Stimulated activated CD8-positive, alpha-beta memory T cell treated with anti-CD3 and anti-CD28 coated beads, Interleukin-15, amount 100 ng/mL, for 48 hours (primary cell): ENCODE measurements at regions not wholly inside any gene's neighbourhood (a gene's known extent, or its start where the extent isn't known, plus 50 kb on each side); places are given as distances from the start of the nearest gene placed in this dataset.
"Not testable (repeated sequence)": the region's sequence is repeated elsewhere in the genome, so short reads cannot be mapped to it uniquely, and the experiment has no call there.

ENCODE experiments used
- DNase-seq, 2 donors: peaks; one replicate each; pipeline ENCODE4 v3.0.0-alpha.2; 2020; ENCODE audit warnings: low read depth in 2 of 2

- no peak for DNase-seq
These were observed 55.9 kb downstream of the ZBTB18 start for GRCh38 chr1:244106837-244107493.

DNA sequence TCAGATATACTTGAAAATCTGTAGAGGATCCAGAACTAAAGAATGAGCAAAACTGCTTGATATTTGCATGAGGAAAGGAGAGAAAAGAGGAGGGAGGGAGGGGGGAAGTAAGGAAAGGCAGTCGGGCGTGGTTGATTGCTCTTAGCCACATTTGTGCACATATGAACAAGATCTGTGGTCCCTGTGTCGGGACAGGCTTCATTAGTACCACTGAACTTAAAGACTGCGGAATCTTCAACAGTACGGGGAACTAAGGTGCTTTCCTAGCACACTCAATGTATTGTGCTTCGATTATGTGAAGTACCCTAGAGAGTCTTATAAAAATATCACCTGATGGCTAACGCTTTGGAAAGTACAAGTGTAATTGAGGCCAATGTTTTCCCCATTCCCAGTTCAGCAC is 59.9 kb downstream of the ZBTB18 start:
- DNase-seq: no peak

- DNase-seq: no peak
These were observed 61.0 kb downstream of the ZBTB18 start for GRCh38 chr1:244112041-244112440.

DNA sequence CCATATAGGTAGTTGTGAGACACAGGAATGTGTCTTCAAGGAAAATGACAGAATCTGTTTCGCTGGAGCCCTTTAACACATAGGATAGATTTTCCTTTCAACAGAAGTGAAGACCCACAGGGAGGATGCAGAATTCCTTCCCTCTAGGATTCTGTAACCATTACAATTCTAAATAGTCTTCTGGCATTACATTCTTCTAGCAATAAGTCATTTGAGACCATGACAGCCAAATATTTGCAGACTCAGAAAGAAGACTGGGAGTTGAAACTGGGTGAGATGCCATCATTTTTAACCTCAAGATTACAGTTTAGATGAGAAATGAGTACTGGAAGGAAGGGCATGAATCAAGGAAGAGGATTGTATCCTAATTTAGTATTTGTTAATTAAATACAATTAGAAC is 61.6 kb downstream of the ZBTB18 start:
- no peak for DNase-seq

DNA sequence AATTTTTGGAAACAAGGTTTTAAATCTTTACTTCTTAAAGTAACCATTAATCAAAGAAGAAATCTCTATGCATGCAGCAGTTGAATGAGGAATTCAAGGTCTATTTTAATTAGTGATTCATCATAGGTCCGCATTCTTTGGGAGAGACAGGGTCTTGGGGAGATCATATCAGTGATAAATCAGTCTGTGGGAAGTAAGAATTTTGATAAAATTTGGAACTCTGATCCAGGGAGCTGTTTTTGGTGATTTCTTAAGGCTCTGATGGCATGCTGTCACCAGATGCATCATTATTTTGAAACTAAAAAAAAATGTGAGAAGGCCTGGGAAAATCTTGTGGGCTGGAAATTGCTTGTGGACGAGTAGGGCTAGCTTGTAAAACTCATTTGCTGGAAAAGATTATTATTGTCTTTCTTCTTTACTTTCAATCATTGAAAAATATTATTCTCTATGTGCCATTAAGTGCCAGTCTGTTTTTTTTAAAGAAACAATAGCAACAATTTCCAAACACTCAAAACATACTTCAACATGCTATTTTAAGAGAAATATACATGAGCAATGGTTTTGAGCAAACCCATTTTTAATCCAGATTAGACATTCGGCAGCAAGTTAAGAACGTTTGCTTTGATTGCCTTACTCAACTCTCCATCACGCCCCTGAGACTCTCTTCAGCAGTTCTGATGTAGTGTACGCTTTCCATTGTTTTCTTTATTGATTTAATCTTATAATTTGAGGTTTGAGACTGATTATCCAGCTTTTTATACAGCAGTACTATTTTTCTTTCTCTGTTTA is 62.6 kb downstream of the ZBTB18 start:
- DNase-seq: no peak

DNA sequence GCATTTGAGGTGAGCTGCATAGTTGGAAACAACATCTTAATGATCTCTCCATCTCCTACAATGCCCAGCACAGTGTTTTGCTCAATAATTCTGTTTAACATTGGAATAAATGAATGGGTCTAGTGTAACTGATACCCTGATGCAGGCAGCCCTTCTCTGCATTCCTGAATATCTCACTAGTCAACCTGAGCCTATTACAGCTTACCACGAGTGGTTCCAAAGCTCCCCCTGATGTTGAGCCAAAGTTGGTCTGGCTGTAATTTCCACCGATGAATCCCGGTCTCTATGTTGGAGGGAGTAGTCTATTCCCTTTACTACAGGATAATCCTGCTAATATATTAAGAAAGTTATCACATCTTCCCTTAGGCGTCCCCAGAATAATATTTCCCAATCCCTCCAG is 63.8 kb downstream of the ZBTB18 start:
- no peak for DNase-seq

DNA sequence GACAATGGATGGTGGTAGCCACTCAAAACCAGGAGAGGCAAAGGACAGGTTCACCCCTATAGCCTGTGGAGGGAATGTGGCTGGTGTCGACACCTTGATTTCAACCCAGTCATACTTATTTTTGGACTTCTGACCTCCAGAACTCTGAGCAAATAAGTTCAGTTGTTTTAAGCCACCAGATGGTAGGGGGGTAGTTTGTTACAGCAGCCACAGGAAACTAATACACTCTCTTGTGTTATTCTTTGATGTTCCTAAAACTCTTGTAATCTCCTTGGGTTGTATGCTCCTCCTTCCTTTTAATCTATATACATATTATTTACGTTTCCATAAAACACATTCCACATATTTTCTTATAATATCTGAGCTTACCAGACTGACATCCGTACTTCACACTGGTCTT is 65.9 kb downstream of the ZBTB18 start:
- no peak for DNase-seq

GRCh38 chr1:244118109-244118761 is 67.2 kb downstream of the ZBTB18 start:
- no peak for DNase-seq

DNA sequence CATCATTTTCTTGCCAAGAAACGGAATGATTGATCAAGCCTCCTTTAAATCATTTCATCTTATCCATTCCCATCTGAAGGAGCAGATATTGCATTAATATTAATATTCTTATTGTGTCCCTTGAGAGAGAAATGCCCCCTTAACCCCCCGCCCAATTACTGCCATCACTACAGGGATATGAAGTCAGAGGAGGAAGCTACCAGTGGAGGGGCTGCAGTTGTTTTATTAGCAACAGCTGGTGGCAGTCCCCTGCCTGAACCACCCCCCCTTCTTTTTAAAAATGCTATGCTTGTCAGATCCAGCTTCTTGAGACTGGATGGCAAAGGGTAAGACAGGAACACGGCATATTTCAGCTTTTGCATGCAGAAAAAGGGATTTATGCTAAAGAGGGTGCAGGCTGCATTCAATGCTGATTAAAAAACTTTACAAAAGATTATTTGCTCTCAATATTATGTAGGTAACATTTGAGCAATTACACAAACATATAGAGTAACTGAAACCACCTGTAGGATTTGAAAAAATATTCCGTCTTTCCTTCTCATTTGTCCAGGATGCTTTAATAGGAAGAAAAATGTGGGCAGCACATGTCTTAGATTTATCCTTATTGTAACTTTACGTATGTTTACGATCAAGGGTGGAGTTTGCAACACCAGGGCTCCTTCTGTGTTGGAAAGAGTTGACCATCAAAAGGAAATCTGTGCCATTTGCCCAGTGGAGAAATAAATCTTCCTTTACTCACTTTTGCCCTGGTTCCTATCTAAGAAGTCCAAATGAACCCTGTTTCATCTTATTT is 77.7 kb downstream of the ZBTB18 start:
- DNase-seq: no peak

DNA sequence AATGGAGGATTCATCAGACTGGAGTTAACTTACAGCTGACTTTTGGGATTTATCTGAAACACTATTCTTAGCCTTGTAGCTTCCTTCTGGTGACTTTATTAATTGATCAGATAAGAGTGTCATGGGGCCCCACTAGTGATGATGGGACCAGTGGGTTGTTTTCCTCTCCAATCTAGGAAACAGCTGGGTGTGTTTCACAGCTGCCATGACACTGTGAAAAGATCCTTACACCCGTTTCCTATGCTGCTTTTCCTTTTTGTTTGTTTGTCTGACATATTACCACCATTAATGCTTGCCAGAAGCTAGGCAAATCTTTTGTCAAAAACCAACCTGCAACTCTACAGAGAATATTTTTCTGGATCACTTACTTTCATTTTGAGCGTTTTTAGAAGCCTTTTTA is 86.2 kb downstream of the ZBTB18 start:
- no peak for DNase-seq

GRCh38 chr1:244137725-244138124 is 86.6 kb downstream of the ZBTB18 start:
- no peak for DNase-seq

GRCh38 chr1:244138399-244138798 is 87.3 kb downstream of the ZBTB18 start:
- no peak for DNase-seq

GRCh38 chr1:244139655-244140054 is 88.6 kb downstream of the ZBTB18 start:
- no peak for DNase-seq

GRCh38 chr1:244140420-244140819 is 89.3 kb downstream of the ZBTB18 start:
- DNase-seq: no peak

- no peak for DNase-seq
These were observed 93.0 kb downstream of the ZBTB18 start for GRCh38 chr1:244144053-244144452.

DNA sequence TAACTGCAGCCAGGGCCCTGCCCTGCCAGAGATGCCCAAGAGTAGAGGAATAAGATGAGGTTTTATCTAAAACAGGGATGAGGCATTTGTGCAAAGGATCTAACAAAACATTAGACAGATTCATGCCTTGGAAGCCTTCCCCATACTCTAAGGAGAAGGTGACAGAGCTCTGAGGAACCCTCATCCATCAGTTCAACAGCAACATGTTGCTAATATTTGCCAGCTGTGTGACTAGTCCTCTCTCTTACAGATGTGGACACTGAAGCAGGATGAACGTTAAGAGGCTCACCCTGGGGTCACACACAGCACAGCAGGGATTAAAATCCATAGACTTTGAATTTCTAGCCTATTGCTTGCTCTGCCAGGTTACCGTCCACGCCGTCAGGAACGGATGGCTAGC is 99.0 kb downstream of the ZBTB18 start:
- no peak for DNase-seq

- DNase-seq: no peak
These were observed 99.6 kb downstream of the ZBTB18 start for GRCh38 chr1:244150665-244151064.

DNA sequence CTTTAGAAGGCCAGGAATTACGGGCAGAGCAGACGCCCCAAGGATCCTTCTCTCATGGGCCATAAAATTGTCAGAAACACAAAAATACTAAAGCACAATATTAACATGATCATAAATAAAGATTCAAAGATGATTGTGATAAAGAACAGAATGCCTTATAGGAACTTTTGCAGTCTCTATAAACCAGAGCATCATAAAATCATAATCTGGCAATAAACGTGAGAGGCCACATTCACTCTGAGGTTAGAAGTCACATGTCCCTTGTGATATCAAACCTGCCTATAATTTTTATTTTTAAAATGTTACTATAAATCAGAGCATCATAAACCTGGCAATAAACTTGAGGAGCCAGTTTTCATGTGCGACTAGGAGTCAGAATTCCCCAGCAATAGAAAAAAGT is 100.5 kb downstream of the ZBTB18 start:
- DNase-seq: no peak

DNA sequence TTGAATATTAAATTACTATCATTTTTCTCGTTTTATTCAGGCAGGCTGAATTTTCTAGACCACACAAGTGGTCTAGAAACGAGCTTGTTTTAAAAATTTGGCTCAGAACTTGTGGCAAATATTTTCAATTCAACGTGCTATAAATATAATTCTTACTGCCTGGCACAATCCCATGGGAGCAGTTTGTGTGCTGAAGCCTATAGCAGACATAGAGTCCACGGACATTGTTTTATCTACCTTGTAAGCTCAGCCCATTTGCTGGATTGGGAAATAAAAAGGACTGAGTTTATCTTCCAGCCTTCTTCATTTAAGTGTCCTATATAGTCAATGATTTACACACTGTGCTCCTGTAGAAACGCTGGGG is 103.4 kb downstream of the ZBTB18 start:
- no peak for DNase-seq

- no peak for DNase-seq
These were observed 103.9 kb downstream of the ZBTB18 start for GRCh38 chr1:244154872-244155531.

- no peak for DNase-seq
These were observed 104.6 kb downstream of the ZBTB18 start for GRCh38 chr1:244155661-244156060.

- not testable (repeated sequence) for DNase-seq
These were observed 105.5 kb downstream of the ZBTB18 start for GRCh38 chr1:244156617-244157016.
